CD1c-positive myeloid dendritic cell (primary cell): ENCODE measurements at regions not wholly inside any gene's neighbourhood (a gene's known extent, or its start where the extent isn't known, plus 50 kb on each side); places are given as distances from the start of the nearest gene placed in this dataset.

Experiments used
- DNase-seq: peaks from one replicate; pipeline ENCODE4 v3.0.0-alpha.2; 2016; ENCODE audit errors: extremely low spot score

DNA sequence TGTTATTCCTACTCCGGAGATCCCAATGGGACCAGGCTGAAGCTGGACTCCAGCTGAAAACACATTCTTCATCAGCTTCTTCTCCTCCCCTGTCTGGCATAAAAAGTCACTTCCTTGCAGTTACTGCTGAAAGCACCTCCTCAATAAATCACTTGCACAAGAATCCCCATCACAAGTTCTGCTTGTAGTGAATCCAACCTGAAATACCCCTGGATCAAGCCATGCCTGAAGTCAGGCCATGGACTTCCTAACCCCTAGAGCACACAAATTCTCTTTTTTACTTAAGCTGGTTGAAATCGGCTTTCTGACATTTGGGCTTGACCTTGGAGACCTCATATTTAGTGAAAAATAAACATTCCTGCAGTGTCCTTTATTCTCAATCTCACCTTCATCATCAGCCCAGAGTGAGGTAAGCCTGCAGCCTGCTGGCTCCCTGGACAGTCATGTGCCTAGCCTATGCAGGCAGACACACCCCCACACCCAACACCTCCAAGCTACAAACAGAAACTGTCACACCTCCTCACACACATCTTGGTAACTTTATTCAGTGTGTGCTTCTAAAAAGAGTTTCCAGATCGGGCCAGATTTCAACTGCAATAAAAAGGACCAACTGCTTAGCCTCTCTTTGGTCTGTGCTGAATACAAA is 51.5 kb upstream of the PTPRT start:
- DNase-seq, result no peak
